ENCODE measurements at regions not wholly inside any gene's neighbourhood (a gene's known extent, or its start where the extent isn't known, plus 50 kb on each side); places are given as distances from the start of the nearest gene placed in this dataset.

DNA sequence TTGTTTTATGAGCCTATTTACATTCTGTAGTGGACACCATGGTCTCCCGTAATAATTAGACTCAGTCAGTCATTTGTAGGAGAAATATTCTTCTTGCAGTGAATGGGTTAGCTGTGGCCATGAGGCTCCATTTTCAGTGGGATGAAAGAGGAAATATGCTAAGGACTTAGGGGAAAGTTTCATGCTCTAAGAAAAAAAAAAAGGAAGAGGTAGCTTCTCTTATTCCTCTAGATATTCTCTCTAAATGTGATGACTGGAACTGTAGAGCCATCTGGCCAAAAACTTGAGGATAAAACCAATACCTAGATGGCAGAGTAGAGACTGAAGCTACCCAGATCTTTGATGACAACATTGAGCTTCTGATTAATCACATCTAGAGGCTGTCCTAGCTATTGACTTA lies 75.8 kb upstream of the SESN3 start:
- Histone ChIP-seq H3K79me2 (ENCODE audit: insufficient read depth) (no peaks in the 10 kb centered on the region), H3K27ac (ENCODE audit: low read depth in 2 of 2, low read length in 1 of 2) (no peak overlapping the region), H3K36me3 (replicated peaks in 1 of 2; ENCODE audit: control insufficient read depth in 1 of 2, insufficient read depth in 2 of 2, low read length in 1 of 2) (no peaks in the 10 kb centered on the region), H4K20me1 (ENCODE audit: insufficient read depth) (no peaks in the 10 kb centered on the region), H3K4me2 (no peak overlapping the region), H3K4me3 (ENCODE audit: low read depth in 2 of 2, low read length in 1 of 2) (no peak overlapping the region), H2AFZ (ENCODE audit: low read depth) (no peak overlapping the region), H3K9ac (no peak overlapping the region), H3K4me1 (ENCODE audit: control insufficient read depth in 1 of 2, insufficient read depth in 2 of 2, low read depth in 1 of 2, low read length in 1 of 2) (peaks cover 0 to 7% of the 10 kb centered on the region in 2 experiments; a peak in 1 of 4 replicates), H3K27me3 (ENCODE audit: insufficient read depth) (no peaks in the 10 kb centered on the region; the same call in 1 of the 2 replicates), H3F3A (replicated peaks; ENCODE audit: insufficient read depth) (no peaks in the 10 kb centered on the region), H3K9me2 (no peaks in the 10 kb centered on the region), H3K9me3 (no peaks in the 10 kb centered on the region)
- TF ChIP-seq RCOR1 (IDR thresholded peaks at IDR 0.05; ENCODE audit: low read length) (no peak), TCF12 (IDR thresholded peaks at IDR 0.05) (no peak)
- DNase-seq, result no peak
- ChIA-PET POLR2A (no interaction called here), CTCF (interaction anchor here (1.0 kb wide), 1 partner anchor 40 kb away, joined by 3 read pairs; no protein-coding TSS in a partner anchor)
- 86% methylated on average over 1 of the region's 1 CpG for WGBS (ENCODE audit: low lambda C conversion rate)

DNA sequence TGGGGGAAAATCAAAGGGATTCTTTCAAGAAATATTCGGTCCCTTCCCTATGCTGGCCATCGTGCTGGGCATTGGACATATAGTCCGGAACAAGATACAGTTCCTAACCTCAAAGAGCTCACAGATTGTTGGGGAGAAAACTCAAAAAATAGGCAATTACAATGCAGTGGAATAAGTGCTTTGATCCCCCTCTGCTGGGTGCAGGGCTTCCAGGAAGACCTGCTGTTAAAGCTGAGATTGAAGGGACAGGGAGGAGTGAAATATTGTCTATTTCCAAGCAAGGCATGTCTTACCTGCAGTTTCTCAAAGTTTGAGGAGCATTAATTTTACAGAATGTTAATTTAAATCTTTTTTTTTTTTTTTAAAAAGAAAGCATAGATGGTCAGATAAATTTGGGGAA lies 75.1 kb upstream of the SESN3 start:
- H4K20me1 ChIP-seq (ENCODE audit: insufficient read depth), result no peaks in the 10 kb centered on the region
- no peak overlapping the region for H2AFZ ChIP-seq (ENCODE audit: low read depth)
- no peak overlapping the region for H3K27ac ChIP-seq (ENCODE audit: low read depth in 2 of 2, low read length in 1 of 2)
- POLR2A ChIA-PET, result no interaction called here
- H3F3A ChIP-seq (replicated peaks; ENCODE audit: insufficient read depth), result no peaks in the 10 kb centered on the region
- H3K4me3 ChIP-seq (ENCODE audit: low read depth in 2 of 2, low read length in 1 of 2), result no peak overlapping the region
- H3K27me3 ChIP-seq (ENCODE audit: insufficient read depth), result no peaks in the 10 kb centered on the region; the same call in 1 of the 2 replicates
- H3K4me1 ChIP-seq (ENCODE audit: control insufficient read depth in 1 of 2, insufficient read depth in 2 of 2, low read depth in 1 of 2, low read length in 1 of 2), result peaks cover 0 to 11% of the 10 kb centered on the region in 2 experiments; a peak in 1 of 4 replicates
- H3K79me2 ChIP-seq (ENCODE audit: insufficient read depth), result no peaks in the 10 kb centered on the region
- H3K36me3 ChIP-seq (replicated peaks in 1 of 2; ENCODE audit: control insufficient read depth in 1 of 2, insufficient read depth in 2 of 2, low read length in 1 of 2), result no peaks in the 10 kb centered on the region
- no peak overlapping the region for H3K9ac ChIP-seq
- H3K9me2 ChIP-seq, result no peaks in the 10 kb centered on the region
- no peaks in the 10 kb centered on the region for H3K9me3 ChIP-seq
- TF ChIP-seq, protein P1, sequence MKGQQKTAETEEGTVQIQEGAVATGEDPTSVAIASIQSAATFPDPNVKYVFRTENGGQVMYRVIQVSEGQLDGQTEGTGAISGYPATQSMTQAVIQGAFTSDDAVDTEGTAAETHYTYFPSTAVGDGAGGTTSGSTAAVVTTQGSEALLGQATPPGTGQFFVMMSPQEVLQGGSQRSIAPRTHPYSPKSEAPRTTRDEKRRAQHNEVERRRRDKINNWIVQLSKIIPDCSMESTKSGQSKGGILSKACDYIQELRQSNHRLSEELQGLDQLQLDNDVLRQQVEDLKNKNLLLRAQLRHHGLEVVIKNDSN (IDR thresholded peaks at IDR 0.05; ENCODE audit: borderline replicate concordance, low read depth), result no peak
- TF ChIP-seq YY1 (IDR thresholded peaks at IDR 0.05; ENCODE audit: low read depth) (no peak), TAF1 (IDR thresholded peaks at IDR 0.05; ENCODE audit: borderline replicate concordance, low read depth, low read length) (no peak), MXI1 (IDR thresholded peaks at IDR 0.05; ENCODE audit: low read depth, low read length) (no peak), RXRA (IDR thresholded peaks at IDR 0.05; ENCODE audit: borderline replicate concordance, low read depth) (no peak), RFX5 (IDR thresholded peaks at IDR 0.05; ENCODE audit: low read length) (no peak), SMC3 (IDR thresholded peaks at IDR 0.05; ENCODE audit: low read depth, low read length) (no peak), RCOR1 (IDR thresholded peaks at IDR 0.05; ENCODE audit: low read length) (no peak)
- TF ChIP-seq, protein P2, sequence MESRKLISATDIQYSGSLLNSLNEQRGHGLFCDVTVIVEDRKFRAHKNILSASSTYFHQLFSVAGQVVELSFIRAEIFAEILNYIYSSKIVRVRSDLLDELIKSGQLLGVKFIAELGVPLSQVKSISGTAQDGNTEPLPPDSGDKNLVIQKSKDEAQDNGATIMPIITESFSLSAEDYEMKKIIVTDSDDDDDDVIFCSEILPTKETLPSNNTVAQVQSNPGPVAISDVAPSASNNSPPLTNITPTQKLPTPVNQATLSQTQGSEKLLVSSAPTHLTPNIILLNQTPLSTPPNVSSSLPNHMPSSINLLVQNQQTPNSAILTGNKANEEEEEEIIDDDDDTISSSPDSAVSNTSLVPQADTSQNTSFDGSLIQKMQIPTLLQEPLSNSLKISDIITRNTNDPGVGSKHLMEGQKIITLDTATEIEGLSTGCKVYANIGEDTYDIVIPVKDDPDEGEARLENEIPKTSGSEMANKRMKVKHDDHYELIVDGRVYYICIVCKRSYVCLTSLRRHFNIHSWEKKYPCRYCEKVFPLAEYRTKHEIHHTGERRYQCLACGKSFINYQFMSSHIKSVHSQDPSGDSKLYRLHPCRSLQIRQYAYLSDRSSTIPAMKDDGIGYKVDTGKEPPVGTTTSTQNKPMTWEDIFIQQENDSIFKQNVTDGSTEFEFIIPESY (IDR thresholded peaks at IDR 0.05; ENCODE audit: borderline replicate concordance, low read depth), result no peak
- WGBS (ENCODE audit: low lambda C conversion rate), result 56% methylated on average over 3 of the region's 3 CpGs
- CTCF ChIA-PET, result interaction anchor here (1.0 kb wide), 1 partner anchor 41 kb away, joined by 3 read pairs; no protein-coding TSS in a partner anchor
- H3K4me2 ChIP-seq, result no peak overlapping the region
- no peak for DNase-seq
